Endothelial cell of umbilical vein (primary cell): ENCODE measurements at regions not wholly inside any gene's neighbourhood (a gene's known extent, or its start where the extent isn't known, plus 50 kb on each side); places are given as distances from the start of the nearest gene placed in this dataset.

ENCODE experiments used
- BruUV-seq: library from RNA; stranded (reverse); fragments of 400-500 nt; replicated peaks from 2 replicates; lab custom pipeline; 2021; lab: Mats Ljungman, UMichigan
- CTCF ChIA-PET: fragments of 300-600, 350-600 bp; sonication (Branson Sonifier 250); formaldehyde crosslinking; loops from one replicate; lab custom pipeline; 2021; ENCODE audit warnings: antibody characterized with exemption, inconsistent platforms; lab: Charles Lee
- POLR2A ChIA-PET: fragments of 300-600, 350-600 bp; sonication (Branson Sonifier 250); formaldehyde crosslinking; loops from one replicate; lab custom pipeline; 2021; ENCODE audit warnings: antibody characterized with exemption, inconsistent platforms; lab: Charles Lee
- DNase-seq: peaks from one replicate; pipeline ENCODE4 v3.0.0-alpha.2; 2011; ENCODE audit warnings: low read depth, low spot score
- FAIRE-seq: peaks from 2 replicates; lab custom pipeline; 2011; peaks lifted over from hg19 to GRCh38; lab: Jason Lieb, UNC
- H2AFZ ChIP-seq: 2 replicates; pipeline ENCODE4 v1.6.0; 2012; ENCODE audit warnings: low read depth, low read length, control low read depth, inconsistent platforms
- H3K27ac ChIP-seq: 2 replicates; pipeline ENCODE4 v1.5.1; 2011; ENCODE audit warnings: low read depth, mild to moderate bottlenecking, control low read depth, low read length, moderate library complexity; ENCODE audit not compliant: insufficient read depth
- H3K27me3 ChIP-seq, 2 experiments: 2 replicates each; pipeline versions ENCODE4 v1.6.0 to v1.6.1; 2011; ENCODE audit warnings: low read length in 2 of 2, mixed read lengths in 1 of 2; ENCODE audit not compliant: control insufficient read depth in 2 of 2, insufficient read depth in 2 of 2
- H3K36me3 ChIP-seq, 2 experiments: 2 replicates in 1 of 2; 3 replicates in 1 of 2; pipeline ENCODE4 v1.5.1; 2011; ENCODE audit warnings: low read length in 2 of 2, mild to moderate bottlenecking in 1 of 2, moderate library complexity in 1 of 2; ENCODE audit not compliant: control insufficient read depth in 2 of 2, insufficient read depth in 2 of 2; ENCODE audit errors: extremely low read depth in 1 of 2
- H3K4me1 ChIP-seq: 3 replicates; pipeline ENCODE4 v1.5.1; 2011; ENCODE audit warnings: mild to moderate bottlenecking, low read length; ENCODE audit not compliant: control insufficient read depth, insufficient read depth; ENCODE audit errors: extremely low read depth
- H3K4me2 ChIP-seq: 2 replicates; pipeline ENCODE4 v1.6.1; 2011; ENCODE audit warnings: low read length, control low read depth, mixed read lengths; ENCODE audit not compliant: insufficient read depth
- H3K4me3 ChIP-seq, 3 experiments: fragments of 200-600 bp in 1 of 3; sonication (generic), shearing (Covaris generic) in 1 of 3; replicated peaks in 1 of 3; 2 replicates each; pipeline ENCODE4 v1.5.1; 2011 to 2016; ENCODE audit warnings: control low read depth in 3 of 3, low read length in 3 of 3, mild to moderate bottlenecking in 2 of 3, inconsistent platforms in 1 of 3, low read depth in 1 of 3, moderate library complexity in 1 of 3; ENCODE audit not compliant: insufficient read depth in 1 of 3
- H3K79me2 ChIP-seq: 2 replicates; pipeline ENCODE4 v1.6.0; 2012; ENCODE audit warnings: low read length, inconsistent platforms; ENCODE audit not compliant: control insufficient read depth, insufficient read depth
- H3K9ac ChIP-seq: replicated peaks from 2 replicates; pipeline ENCODE3; 2011; ENCODE audit warnings: low read length, control low read depth; ENCODE audit not compliant: insufficient read depth; ENCODE audit errors: extremely low read depth
- H3K9me1 ChIP-seq: replicated peaks from 3 replicates; pipeline ENCODE4 v1.6.0; 2011; ENCODE audit warnings: mild to moderate bottlenecking, low read length; ENCODE audit not compliant: control insufficient read depth, insufficient read depth; ENCODE audit errors: extremely low read depth
- H3K9me3 ChIP-seq: replicated peaks from 2 replicates; pipeline ENCODE4 v1.5.1; 2012; ENCODE audit warnings: low read length, inconsistent platforms; ENCODE audit not compliant: control insufficient read depth, insufficient read depth
- H4K20me1 ChIP-seq: replicated peaks from 2 replicates; pipeline ENCODE3; 2011; ENCODE audit warnings: mild to moderate bottlenecking, low read length; ENCODE audit not compliant: control insufficient read depth, insufficient read depth; ENCODE audit errors: extremely low read depth
- CTCF ChIP-seq, 2 donors: IDR thresholded peaks; 1 replicate in 1 of 2; 2 replicates in 1 of 2; pipeline ENCODE4 v1.5.1; 2011; ENCODE audit warnings: low read length in 2 of 2, mild to moderate bottlenecking in 2 of 2, moderate library complexity in 2 of 2, control low read depth in 1 of 2, inconsistent platforms in 1 of 2, low read depth in 1 of 2; ENCODE audit not compliant: insufficient read depth in 1 of 2; ENCODE audit errors: extremely low read depth in 1 of 2
- EZH2 ChIP-seq: IDR thresholded peaks from 2 replicates; pipeline ENCODE4 v1.6.1; 2012; ENCODE audit warnings: borderline replicate concordance, low read depth, mild to moderate bottlenecking, moderate library complexity, low read length, inconsistent platforms; ENCODE audit not compliant: severe bottlenecking
- FOS ChIP-seq: IDR thresholded peaks from 2 replicates; pipeline ENCODE4 v1.6.1; 2011; ENCODE audit warnings: mild to moderate bottlenecking, low read length, moderate library complexity, borderline replicate concordance; ENCODE audit not compliant: insufficient read depth
- GATA2 ChIP-seq: IDR thresholded peaks from 2 replicates; pipeline ENCODE4 v1.7.0; 2011; ENCODE audit warnings: low read depth, mild to moderate bottlenecking, moderate library complexity, mixed read lengths, low read length; ENCODE audit not compliant: insufficient read length, insufficient read depth
- JUN ChIP-seq: IDR thresholded peaks from 2 replicates; pipeline ENCODE4 v1.6.1; 2011; ENCODE audit warnings: borderline replicate concordance, low read depth; ENCODE audit not compliant: insufficient read length, insufficient read depth
- MAX ChIP-seq: IDR thresholded peaks from 2 replicates; pipeline ENCODE4 v1.6.1; 2011; ENCODE audit not compliant: insufficient read depth, insufficient read length
- MYC ChIP-seq: IDR thresholded peaks from one replicate; pipeline ENCODE4 v1.6.1; 2011; ENCODE audit warnings: mild to moderate bottlenecking, low read depth, low read length
- POLR2A ChIP-seq: IDR thresholded peaks from 2 replicates; pipeline ENCODE4 v1.6.1; 2012; ENCODE audit warnings: low read depth, mild to moderate bottlenecking, control low read depth, low read length
- POLR2AphosphoS5 ChIP-seq: IDR thresholded peaks from 2 replicates; pipeline ENCODE4 v1.6.1; 2012; ENCODE audit warnings: low read depth, mild to moderate bottlenecking, control low read depth, low read length, moderate library complexity; ENCODE audit not compliant: insufficient read depth
- dilution Hi-C: fragments of 300-500 bp; cut with MboI; formaldehyde crosslinking; loops from one replicate; pipeline ENCODE4 v1.15.0; 2019; ENCODE audit warnings: low sequenced_read_pairs; ENCODE audit not compliant: extremely low pct_ligation_motif_present
- intact Hi-C: fragments of 100-400 bp; cut with micrococcal nuclease; formaldehyde crosslinking; loops from one replicate; pipeline ENCODE4 v1.10.0; 2022

- H3K9me3 ChIP-seq: no peaks in the 10 kb centered on the region
- no peaks in the 10 kb centered on the region for H4K20me1 ChIP-seq
- ChIA-PET POLR2A (no interaction called here), CTCF (no interaction called here)
- TF ChIP-seq MAX (no peak), MYC (no peak), JUN (no peak), POLR2A (no peak), GATA2 (no peak), FOS (no peak), EZH2 (no peak), POLR2AphosphoS5 (no peak), CTCF (IDR thresholded peaks at IDR 0.05; ENCODE audit: extremely low read depth in 1 of 2, insufficient read depth in 1 of 2, low read depth in 1 of 2, low read length in 2 of 2) (no peak)
- no peak for FAIRE-seq
- no peak overlapping the region for H3K9ac ChIP-seq
- no peaks in the 10 kb centered on the region for H3K27me3 ChIP-seq
- no peaks in the 10 kb centered on the region for H3K4me1 ChIP-seq
- no peaks in the 10 kb centered on the region for H3K9me1 ChIP-seq
- no TSS peak for BruUV-seq
- intact Hi-C loops (no loop called here), dilution Hi-C loops (no loop called here)
- H3K36me3 ChIP-seq: no peaks in the 10 kb centered on the region
- no peak for DNase-seq
- H3K4me2 ChIP-seq: no peak overlapping the region
- H2AFZ ChIP-seq: no peak overlapping the region
- no peak overlapping the region for H3K27ac ChIP-seq
- H3K4me3 ChIP-seq: no peak overlapping the region
- H3K79me2 ChIP-seq: no peaks in the 10 kb centered on the region
Measured at GRCh38 chr1:80846966-80847365, 953.8 kb upstream of the ADGRL2 start.
